Neural progenitor cell (in vitro differentiated cells): ENCODE measurements at regions not wholly inside any gene's neighbourhood (a gene's known extent, or its start where the extent isn't known, plus 50 kb on each side); places are given as distances from the start of the nearest gene placed in this dataset.

Experiments
- DNase-seq: peaks from one replicate; pipeline ENCODE4 v3.0.0-alpha.2; 2016; ENCODE audit warnings: low spot score
- H2AFZ ChIP-seq: fragments of 200-600 bp; sonication (generic); replicated peaks from 2 replicates; pipeline ENCODE4 v1.6.1; 2016; ENCODE audit warnings: antibody characterized with exemption
- H3F3A ChIP-seq: fragments of 200-600 bp; sonication (generic); 2 replicates; pipeline ENCODE4 v1.6.1; 2016; ENCODE audit warnings: antibody characterized with exemption, low read depth
- H3K27ac ChIP-seq: fragments of 200-600 bp; sonication (generic); 2 replicates; pipeline ENCODE4 v1.5.1; 2016; ENCODE audit warnings: mild to moderate bottlenecking
- H3K27me3 ChIP-seq: fragments of 200-600 bp; sonication (generic); 2 replicates; pipeline ENCODE4 v1.6.1; 2016; ENCODE audit warnings: mild to moderate bottlenecking, moderate library complexity
- H3K36me3 ChIP-seq: fragments of 200-600 bp; sonication (generic); 2 replicates; pipeline ENCODE4 v1.5.1; 2016
- H3K4me1 ChIP-seq: fragments of 200-600 bp; sonication (generic); 2 replicates; pipeline ENCODE4 v1.6.1; 2016; ENCODE audit warnings: mixed run types
- H3K4me2 ChIP-seq: fragments of 200-600 bp; sonication (generic); 2 replicates; pipeline ENCODE4 v1.6.1; 2016
- H3K4me3 ChIP-seq: fragments of 200-600 bp; sonication (generic); 2 replicates; pipeline ENCODE4 v1.5.1; 2016
- H3K79me2 ChIP-seq: fragments of 200-600 bp; sonication (generic); 2 replicates; pipeline ENCODE4 v1.6.1; 2016; ENCODE audit warnings: low read depth
- H3K9ac ChIP-seq: fragments of 200-600 bp; sonication (generic); 2 replicates; pipeline ENCODE4 v1.6.1; 2016
- H3K9me3 ChIP-seq: fragments of 200-600 bp; sonication (generic); 2 replicates; pipeline ENCODE4 v1.5.1; 2016; ENCODE audit warnings: low read depth
- H4K20me1 ChIP-seq: fragments of 200-600 bp; sonication (generic); 2 replicates; pipeline ENCODE4 v1.6.1; 2016; ENCODE audit warnings: low read depth
- H3K27ac Mint-ChIP-seq: 3 replicates; pipeline ENCODE4 v1.8.0; 2021; ENCODE audit warnings: mixed read lengths
- H3K27me3 Mint-ChIP-seq: 2 replicates; pipeline ENCODE4 v1.8.0; 2022; ENCODE audit warnings: low read depth, mild to moderate bottlenecking, inconsistent platforms, moderate library complexity, mixed read lengths; ENCODE audit not compliant: insufficient read depth
- H3K36me3 Mint-ChIP-seq: 3 replicates; pipeline ENCODE4 v1.8.0; 2021; ENCODE audit warnings: mixed read lengths
- H3K4me1 Mint-ChIP-seq: 3 replicates; pipeline ENCODE4 v1.8.0; 2021; ENCODE audit warnings: mixed read lengths
- H3K4me3 Mint-ChIP-seq: 3 replicates; pipeline ENCODE4 v1.8.0; 2021; ENCODE audit warnings: mild to moderate bottlenecking, moderate library complexity, mixed read lengths
- H3K9me3 Mint-ChIP-seq: 3 replicates; pipeline ENCODE4 v1.8.0; 2020; ENCODE audit warnings: mixed read lengths
- EZH2 ChIP-seq: fragments of 200-600 bp; sonication (generic); IDR thresholded peaks from 2 replicates; pipeline ENCODE4 v1.6.1; 2017; ENCODE audit warnings: antibody characterized with exemption, mild to moderate bottlenecking, moderate library complexity
- EZH2phosphoT487 ChIP-seq: fragments of 200-600 bp; sonication (generic); IDR thresholded peaks from 2 replicates; pipeline ENCODE4 v1.6.1; 2017; ENCODE audit warnings: antibody characterized with exemption
- TF ChIP-seq, protein P1 (sequence below): fragments of 200-600 bp; sonication (generic); IDR thresholded peaks from 2 replicates; pipeline ENCODE4 v1.5.1; 2017; ENCODE audit warnings: antibody characterized with exemption, mild to moderate bottlenecking

DNA sequence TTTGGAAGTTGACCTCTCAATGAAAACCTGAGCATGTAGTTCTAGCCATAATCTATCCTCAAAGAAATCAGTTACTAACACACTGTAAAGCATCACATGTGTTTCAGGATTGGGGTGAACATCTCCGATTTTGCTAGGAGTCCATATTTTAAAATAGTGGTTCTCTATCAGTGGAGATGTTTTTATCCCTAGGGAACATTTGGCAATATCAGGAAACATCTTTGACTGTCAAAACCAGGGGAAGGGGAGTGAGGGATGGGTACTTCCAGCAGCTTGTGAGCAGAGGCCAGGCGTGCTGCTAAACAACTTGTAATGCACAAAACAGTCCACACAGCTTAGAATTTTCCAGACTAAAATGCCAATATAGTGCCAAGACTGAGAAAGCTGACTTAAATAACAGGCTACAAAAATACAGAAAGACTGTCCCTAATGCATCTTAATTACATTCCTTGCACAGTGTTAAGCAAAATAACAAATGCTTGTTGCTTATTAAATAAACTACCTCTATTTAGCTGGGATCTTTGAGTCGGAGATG, 120.9 kb downstream of the CRPPA start:
- H3K9me3 ChIP-seq: no peaks in the 10 kb centered on the region
- no peaks in the 10 kb centered on the region for H3K36me3 ChIP-seq
- no peaks in the 10 kb centered on the region for H4K20me1 ChIP-seq
- H3K4me1 Mint-ChIP-seq: no peaks in the 10 kb centered on the region
- no peaks in the 10 kb centered on the region for H3K27me3 ChIP-seq
- H3K36me3 Mint-ChIP-seq: no peaks in the 10 kb centered on the region
- no peak overlapping the region for H3K4me3 ChIP-seq
- no peak overlapping the region for H3K4me2 ChIP-seq
- no peaks in the 10 kb centered on the region for H3F3A ChIP-seq
- TF ChIP-seq EZH2phosphoT487: no peak
- no peak for TF ChIP-seq EZH2
- TF ChIP-seq, protein P1, sequence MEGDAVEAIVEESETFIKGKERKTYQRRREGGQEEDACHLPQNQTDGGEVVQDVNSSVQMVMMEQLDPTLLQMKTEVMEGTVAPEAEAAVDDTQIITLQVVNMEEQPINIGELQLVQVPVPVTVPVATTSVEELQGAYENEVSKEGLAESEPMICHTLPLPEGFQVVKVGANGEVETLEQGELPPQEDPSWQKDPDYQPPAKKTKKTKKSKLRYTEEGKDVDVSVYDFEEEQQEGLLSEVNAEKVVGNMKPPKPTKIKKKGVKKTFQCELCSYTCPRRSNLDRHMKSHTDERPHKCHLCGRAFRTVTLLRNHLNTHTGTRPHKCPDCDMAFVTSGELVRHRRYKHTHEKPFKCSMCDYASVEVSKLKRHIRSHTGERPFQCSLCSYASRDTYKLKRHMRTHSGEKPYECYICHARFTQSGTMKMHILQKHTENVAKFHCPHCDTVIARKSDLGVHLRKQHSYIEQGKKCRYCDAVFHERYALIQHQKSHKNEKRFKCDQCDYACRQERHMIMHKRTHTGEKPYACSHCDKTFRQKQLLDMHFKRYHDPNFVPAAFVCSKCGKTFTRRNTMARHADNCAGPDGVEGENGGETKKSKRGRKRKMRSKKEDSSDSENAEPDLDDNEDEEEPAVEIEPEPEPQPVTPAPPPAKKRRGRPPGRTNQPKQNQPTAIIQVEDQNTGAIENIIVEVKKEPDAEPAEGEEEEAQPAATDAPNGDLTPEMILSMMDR: no peak
- H3K9ac ChIP-seq: no peak overlapping the region
- H3K4me3 Mint-ChIP-seq: no peak overlapping the region
- H3K27ac ChIP-seq: no peak overlapping the region
- H3K27ac Mint-ChIP-seq: no peak overlapping the region
- no peaks in the 10 kb centered on the region for H3K4me1 ChIP-seq
- DNase-seq: no peak
- no peaks in the 10 kb centered on the region for H3K79me2 ChIP-seq
- no peaks in the 10 kb centered on the region for H3K27me3 Mint-ChIP-seq
- H3K9me3 Mint-ChIP-seq: no peaks in the 10 kb centered on the region
- H2AFZ ChIP-seq: no peak overlapping the region

- no peak overlapping the region for H3K4me3 ChIP-seq
- no peaks in the 10 kb centered on the region for H3K27me3 Mint-ChIP-seq
- TF ChIP-seq, protein P1: no peak
- TF ChIP-seq EZH2 (no peak), EZH2phosphoT487 (no peak)
- no peaks in the 10 kb centered on the region for H3K27me3 ChIP-seq
- no peak overlapping the region for H3K4me2 ChIP-seq
- H2AFZ ChIP-seq: no peak overlapping the region
- no peaks in the 10 kb centered on the region for H3K36me3 Mint-ChIP-seq
- no peaks in the 10 kb centered on the region for H3K4me1 Mint-ChIP-seq
- H3K4me1 ChIP-seq: no peaks in the 10 kb centered on the region
- H3K27ac Mint-ChIP-seq: no peak overlapping the region
- H3K27ac ChIP-seq: no peak overlapping the region
- no peak for DNase-seq
- no peak overlapping the region for H3K9ac ChIP-seq
- no peaks in the 10 kb centered on the region for H3K79me2 ChIP-seq
- no peaks in the 10 kb centered on the region for H3K9me3 Mint-ChIP-seq
- H3K36me3 ChIP-seq: no peaks in the 10 kb centered on the region
- H3K4me3 Mint-ChIP-seq: no peak overlapping the region
- no peaks in the 10 kb centered on the region for H3K9me3 ChIP-seq
- H4K20me1 ChIP-seq: no peaks in the 10 kb centered on the region
- no peaks in the 10 kb centered on the region for H3F3A ChIP-seq
These were observed 121.5 kb downstream of the CRPPA start for GRCh38 chr7:16299853-16300252.

DNA sequence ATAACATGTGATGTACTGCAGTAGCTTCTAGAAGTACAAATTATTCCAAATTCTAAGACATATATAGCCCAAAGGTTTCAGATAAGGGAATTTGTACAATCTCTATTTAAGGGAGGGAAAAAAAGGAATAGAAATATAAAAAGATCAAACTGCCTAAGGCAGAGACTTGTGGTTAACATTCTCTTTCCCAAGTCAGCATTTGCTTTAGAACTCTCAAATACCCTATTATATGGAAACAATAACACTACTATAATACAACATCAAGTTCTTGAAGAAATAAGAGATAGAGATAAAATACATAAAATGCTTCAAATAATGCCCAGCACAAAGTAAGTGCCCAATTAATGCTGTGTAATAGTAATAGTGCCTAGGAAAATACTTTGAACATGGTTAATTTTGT, 123.1 kb downstream of the CRPPA start:
- H3K4me2 ChIP-seq: no peak overlapping the region
- H3K9ac ChIP-seq: no peak overlapping the region
- no peak overlapping the region for H3K4me3 Mint-ChIP-seq
- no peaks in the 10 kb centered on the region for H4K20me1 ChIP-seq
- no peaks in the 10 kb centered on the region for H3K27me3 Mint-ChIP-seq
- no peaks in the 10 kb centered on the region for H3K27me3 ChIP-seq
- no peak overlapping the region for H3K27ac Mint-ChIP-seq
- no peak overlapping the region for H2AFZ ChIP-seq
- no peaks in the 10 kb centered on the region for H3K9me3 ChIP-seq
- H3K4me1 Mint-ChIP-seq: no peaks in the 10 kb centered on the region
- no peaks in the 10 kb centered on the region for H3K4me1 ChIP-seq
- no peak for DNase-seq
- H3K79me2 ChIP-seq: no peaks in the 10 kb centered on the region
- TF ChIP-seq, protein P1: no peak
- no peak for TF ChIP-seq EZH2phosphoT487
- TF ChIP-seq EZH2: no peak
- no peak overlapping the region for H3K27ac ChIP-seq
- no peaks in the 10 kb centered on the region for H3K36me3 ChIP-seq
- no peaks in the 10 kb centered on the region for H3K9me3 Mint-ChIP-seq
- no peaks in the 10 kb centered on the region for H3F3A ChIP-seq
- no peak overlapping the region for H3K4me3 ChIP-seq
- H3K36me3 Mint-ChIP-seq: no peaks in the 10 kb centered on the region
